ENCODE measurements at regions not wholly inside any gene's neighbourhood (a gene's known extent, or its start where the extent isn't known, plus 50 kb on each side); places are given as distances from the start of the nearest gene placed in this dataset.

DNA sequence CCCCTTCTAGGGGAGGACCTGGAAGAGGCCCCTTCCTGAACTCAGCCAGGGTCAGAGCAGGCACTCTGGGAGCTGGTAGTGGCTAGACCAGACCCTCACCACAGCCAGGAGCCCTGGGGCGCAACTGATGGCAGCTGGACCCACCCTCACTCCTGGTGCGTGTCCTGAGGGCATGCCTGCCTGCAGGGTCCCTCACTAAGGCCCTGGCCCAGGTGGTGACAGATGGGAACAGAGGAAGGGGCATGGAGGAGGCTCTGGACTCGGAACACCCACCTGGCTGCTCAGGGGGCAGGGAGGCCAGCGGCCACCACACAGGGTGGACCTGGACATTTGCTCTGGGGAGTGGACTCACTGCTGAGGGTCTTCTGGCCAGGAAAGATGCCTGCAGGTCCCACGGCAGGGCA lies 342.2 kb upstream of the SFSWAP start:
- DNase-seq (ENCODE audit: low read depth in 1 of 2, low spot score in 2 of 2), result no peak
- POLR2A ChIA-PET (ENCODE audit: partially characterized antibody), result interaction anchor here (1.1 kb wide), 1 partner anchor 22 kb away, joined by 3 read pairs; no protein-coding TSS in a partner anchor

More for the DNA sequence above, 342.2 kb upstream of the SFSWAP start:
- H3K4me3 ChIP-seq (ENCODE audit: extremely low read depth in 1 of 4, insufficient read depth in 2 of 4, low read depth in 3 of 4, low read length in 4 of 4), result no peak overlapping the region
- no peak overlapping the region for H3K4me2 ChIP-seq (ENCODE audit: insufficient read depth in 1 of 2, low read depth in 2 of 2, low read length in 2 of 2)
- H4K91ac ChIP-seq (replicated peaks; ENCODE audit: insufficient read length, low read length), result no peak overlapping the region
- no peak overlapping the region for H3K23ac ChIP-seq (ENCODE audit: insufficient read length)
- H3K14ac ChIP-seq (ENCODE audit: insufficient read length), result no peak overlapping the region
- no peak overlapping the region for H3K9ac ChIP-seq (replicated peaks in 1 of 4; ENCODE audit: extremely low read depth in 1 of 4, low read depth in 3 of 4, low read length in 3 of 4)
- H3K4ac ChIP-seq (replicated peaks; ENCODE audit: insufficient read length, low read depth, low read length), result no peak overlapping the region
- no peak overlapping the region for H2BK12ac ChIP-seq (ENCODE audit: low read depth, low read length)
- H4K5ac ChIP-seq (ENCODE audit: insufficient read length, low read depth, low read length), result no peak overlapping the region
- H3K27me3 ChIP-seq (replicated peaks in 1 of 4; ENCODE audit: control insufficient read depth in 3 of 4, extremely low read depth in 1 of 4, insufficient read depth in 3 of 4, low read length in 3 of 4), result no peaks in the 10 kb centered on the region; a peak in 1 of 7 replicates
- 89% methylated on average over 4 of the region's 5 CpGs; no CpG with 5 or more reads in 1 of the 2 experiments for WGBS, 2 experiments (ENCODE audit: extremely low coverage in 1 of 2, insufficient coverage in 1 of 2, insufficient read length in 1 of 2, insufficient replicate concordance in 2 of 2, low coverage in 1 of 2, low lambda C conversion rate in 2 of 2, missing lambda C conversion rate in 1 of 2)
- H3K9me3 ChIP-seq (ENCODE audit: insufficient read depth in 2 of 2, low read depth in 1 of 2, low read length in 1 of 2), result no peaks in the 10 kb centered on the region
- H2BK15ac ChIP-seq (ENCODE audit: low read length), result no peak overlapping the region
- no peaks in the 10 kb centered on the region for H3K79me2 ChIP-seq (ENCODE audit: control insufficient read depth in 1 of 2, insufficient read depth in 2 of 2, low read length in 2 of 2)
- CTCF ChIA-PET (ENCODE audit: partially characterized antibody), result interaction anchor here (1.0 kb wide), 1 partner anchor 12 kb away, joined by 3 read pairs; no protein-coding TSS in a partner anchor
- peaks cover 0 to under 1% (median 0%) of the 10 kb centered on the region in 4 experiments; a peak in 1 of 7 replicates for H3K4me1 ChIP-seq (replicated peaks in 1 of 4; ENCODE audit: control insufficient read depth in 3 of 4, insufficient read depth in 4 of 4, low read length in 3 of 4)
- H3K23me2 ChIP-seq (ENCODE audit: low read depth, low read length), result peaks cover 5% of the 10 kb centered on the region; the same call in 1 of the 2 replicates
- peaks cover 0 to 2% of the 10 kb centered on the region in 2 experiments for H4K20me1 ChIP-seq (replicated peaks in 1 of 2; ENCODE audit: control insufficient read depth in 1 of 2, insufficient read depth in 2 of 2, low read length in 2 of 2)
- no peak for TF ChIP-seq CREB1 (IDR thresholded peaks at IDR 0.05)
- H3K79me1 ChIP-seq (ENCODE audit: low read depth, low read length), result no peaks in the 10 kb centered on the region
- no peak overlapping the region for H2AK5ac ChIP-seq (ENCODE audit: low read depth, low read length)
- no peak overlapping the region for H2BK5ac ChIP-seq (ENCODE audit: low read depth, low read length)
- FAIRE-seq, result no peak
- no peak overlapping the region for H2BK120ac ChIP-seq (replicated peaks; ENCODE audit: low read depth, low read length)
- H2AFZ ChIP-seq (ENCODE audit: low read length), result no peak overlapping the region
- H2BK20ac ChIP-seq (ENCODE audit: low read length), result no peak overlapping the region
- no peak overlapping the region for H3K18ac ChIP-seq (ENCODE audit: extremely low read depth, low read length)
- no peak overlapping the region for H3K56ac ChIP-seq (replicated peaks; ENCODE audit: insufficient read length, low read depth, low read length)
- no peak overlapping the region for H3K27ac ChIP-seq (ENCODE audit: low read depth, low read length)
- no peak overlapping the region for H4K8ac ChIP-seq (ENCODE audit: extremely low read depth, insufficient read depth, low read length)
- H3K36me3 ChIP-seq (ENCODE audit: control insufficient read depth in 2 of 4, insufficient read depth in 4 of 4, low read length in 3 of 4), result no peaks in the 10 kb centered on the region

Measured in H1 (cell line).